ENCODE measurements at regions not wholly inside any gene's neighbourhood (a gene's known extent, or its start where the extent isn't known, plus 50 kb on each side); places are given as distances from the start of the nearest gene placed in this dataset.

- Histone ChIP-seq H3K27me3 (replicated peaks; ENCODE audit: control insufficient read depth, insufficient read depth, low read length) (no peaks in the 10 kb centered on the region), H3K4me3 (replicated peaks; ENCODE audit: low read depth, low read length) (no peak overlapping the region), H3K36me3 (ENCODE audit: control insufficient read depth, insufficient read depth, low read length) (no peaks in the 10 kb centered on the region)
- no peak for DNase-seq (ENCODE audit: extremely low read depth, insufficient read length)
- TF ChIP-seq CTCF (IDR thresholded peaks at IDR 0.05; ENCODE audit: insufficient read depth, low read length, poor library complexity, severe bottlenecking): no peak
These were observed 1640.2 kb upstream of the PRMT6 start for GRCh38 chr1:105416261-105416660.

- no peak for TF ChIP-seq CTCF (IDR thresholded peaks at IDR 0.05; ENCODE audit: insufficient read depth, low read length, poor library complexity, severe bottlenecking)
- H3K27me3 ChIP-seq (replicated peaks; ENCODE audit: control insufficient read depth, insufficient read depth, low read length): no peaks in the 10 kb centered on the region
- H3K36me3 ChIP-seq (ENCODE audit: control insufficient read depth, insufficient read depth, low read length): no peaks in the 10 kb centered on the region
- no peak for DNase-seq (ENCODE audit: extremely low read depth, insufficient read length)
- no peak overlapping the region for H3K4me3 ChIP-seq (replicated peaks; ENCODE audit: low read depth, low read length)
These were observed 1637.4 kb upstream of the PRMT6 start for GRCh38 chr1:105419030-105419429.

GRCh38 chr1:105427543-105427942 lies 1628.9 kb upstream of the PRMT6 start:
- Histone ChIP-seq H3K4me3 (replicated peaks; ENCODE audit: low read depth, low read length) (no peak overlapping the region), H3K36me3 (ENCODE audit: control insufficient read depth, insufficient read depth, low read length) (no peaks in the 10 kb centered on the region), H3K27me3 (replicated peaks; ENCODE audit: control insufficient read depth, insufficient read depth, low read length) (no peaks in the 10 kb centered on the region)
- no peak for DNase-seq (ENCODE audit: extremely low read depth, insufficient read length)
- no peak for TF ChIP-seq CTCF (IDR thresholded peaks at IDR 0.05; ENCODE audit: insufficient read depth, low read length, poor library complexity, severe bottlenecking)

DNA sequence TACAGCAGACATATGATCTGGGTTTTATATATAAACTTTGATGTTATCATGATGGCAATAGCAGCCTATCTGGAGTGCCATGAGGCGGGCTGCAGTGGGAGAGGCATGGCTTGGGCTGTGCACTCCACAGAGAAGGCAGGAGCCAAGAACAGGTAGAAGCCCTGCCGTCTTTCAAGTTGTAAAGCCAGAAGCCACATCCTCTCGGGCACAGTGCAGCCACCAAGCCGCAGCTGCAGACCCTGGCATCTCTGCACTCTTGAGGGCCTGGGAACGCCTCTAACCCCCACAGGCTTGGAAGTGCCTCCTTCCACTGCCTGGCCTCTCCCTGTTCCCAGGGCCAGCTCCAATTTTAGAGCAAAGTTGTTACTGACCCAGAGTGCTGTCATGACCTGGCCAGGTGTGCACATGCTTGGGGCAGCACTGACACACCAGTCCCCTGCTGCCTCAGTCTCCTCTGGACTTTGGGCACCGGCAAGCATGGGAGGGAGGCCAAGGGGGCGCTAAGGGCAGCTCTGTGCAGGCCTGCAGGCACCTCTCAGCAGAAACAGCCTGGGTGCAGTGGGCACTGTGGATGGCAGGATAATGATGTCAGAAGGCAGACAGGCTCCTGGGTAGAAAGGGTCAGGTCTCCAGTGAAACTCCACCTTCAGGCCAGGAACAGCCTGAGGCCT lies 1619.8 kb upstream of the PRMT6 start:
- H3K27me3 ChIP-seq (replicated peaks; ENCODE audit: control insufficient read depth, insufficient read depth, low read length): no peaks in the 10 kb centered on the region
- DNase-seq (ENCODE audit: extremely low read depth, insufficient read length): no peak
- no peaks in the 10 kb centered on the region for H3K36me3 ChIP-seq (ENCODE audit: control insufficient read depth, insufficient read depth, low read length)
- H3K4me3 ChIP-seq (replicated peaks; ENCODE audit: low read depth, low read length): no peak overlapping the region
- no peak for TF ChIP-seq CTCF (IDR thresholded peaks at IDR 0.05; ENCODE audit: insufficient read depth, low read length, poor library complexity, severe bottlenecking)

GRCh38 chr1:105437847-105438246 lies 1618.6 kb upstream of the PRMT6 start:
- no peak for DNase-seq (ENCODE audit: extremely low read depth, insufficient read length)
- Histone ChIP-seq H3K27me3 (replicated peaks; ENCODE audit: control insufficient read depth, insufficient read depth, low read length) (no peaks in the 10 kb centered on the region), H3K36me3 (ENCODE audit: control insufficient read depth, insufficient read depth, low read length) (no peaks in the 10 kb centered on the region), H3K4me3 (replicated peaks; ENCODE audit: low read depth, low read length) (no peak overlapping the region)
- no peak for TF ChIP-seq CTCF (IDR thresholded peaks at IDR 0.05; ENCODE audit: insufficient read depth, low read length, poor library complexity, severe bottlenecking)

- H3K36me3 ChIP-seq (ENCODE audit: control insufficient read depth, insufficient read depth, low read length): no peaks in the 10 kb centered on the region
- no peak overlapping the region for H3K4me3 ChIP-seq (replicated peaks; ENCODE audit: low read depth, low read length)
- TF ChIP-seq CTCF (IDR thresholded peaks at IDR 0.05; ENCODE audit: insufficient read depth, low read length, poor library complexity, severe bottlenecking): no peak
- DNase-seq (ENCODE audit: extremely low read depth, insufficient read length): no peak
- H3K27me3 ChIP-seq (replicated peaks; ENCODE audit: control insufficient read depth, insufficient read depth, low read length): no peaks in the 10 kb centered on the region
These were observed 1613.6 kb upstream of the PRMT6 start for GRCh38 chr1:105442901-105443300.
